HG03457 (cell line): ENCODE measurements at regions not wholly inside any gene's neighbourhood (a gene's known extent, or its start where the extent isn't known, plus 50 kb on each side); places are given as distances from the start of the nearest gene placed in this dataset.
"Not testable (repeated sequence)": the region's sequence is repeated elsewhere in the genome, so short reads cannot be mapped to it uniquely, and the experiment has no call there.

Experiments used
- ATAC-seq: cut with Tn5 transposase; IDR thresholded peaks from one replicate; pipeline ENCODE4 v1.9.1; 2021; ENCODE audit warnings: moderate number of reproducible peaks; ENCODE audit not compliant: unreplicated experiment

DNA sequence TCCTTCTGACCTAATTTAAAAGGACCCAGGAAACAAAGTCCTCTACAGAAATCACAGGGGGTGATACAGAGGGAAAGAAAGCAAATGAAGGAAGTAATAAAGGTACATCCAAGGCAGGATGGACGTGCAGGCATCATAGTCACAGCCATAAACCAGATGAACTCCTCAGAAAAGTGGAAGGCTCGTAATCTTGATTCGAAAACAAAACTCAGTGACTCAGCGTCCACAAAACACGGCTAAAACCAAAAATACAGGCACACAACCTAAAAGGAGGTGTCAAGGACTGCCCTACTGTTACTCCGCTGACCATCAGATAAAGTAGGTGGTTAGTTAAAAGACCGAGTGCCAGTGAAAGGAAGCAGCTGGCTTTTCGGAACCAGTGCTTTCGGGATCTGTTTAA is 81.5 kb downstream of the TRIM69 start:
- not testable (repeated sequence) for ATAC-seq

DNA sequence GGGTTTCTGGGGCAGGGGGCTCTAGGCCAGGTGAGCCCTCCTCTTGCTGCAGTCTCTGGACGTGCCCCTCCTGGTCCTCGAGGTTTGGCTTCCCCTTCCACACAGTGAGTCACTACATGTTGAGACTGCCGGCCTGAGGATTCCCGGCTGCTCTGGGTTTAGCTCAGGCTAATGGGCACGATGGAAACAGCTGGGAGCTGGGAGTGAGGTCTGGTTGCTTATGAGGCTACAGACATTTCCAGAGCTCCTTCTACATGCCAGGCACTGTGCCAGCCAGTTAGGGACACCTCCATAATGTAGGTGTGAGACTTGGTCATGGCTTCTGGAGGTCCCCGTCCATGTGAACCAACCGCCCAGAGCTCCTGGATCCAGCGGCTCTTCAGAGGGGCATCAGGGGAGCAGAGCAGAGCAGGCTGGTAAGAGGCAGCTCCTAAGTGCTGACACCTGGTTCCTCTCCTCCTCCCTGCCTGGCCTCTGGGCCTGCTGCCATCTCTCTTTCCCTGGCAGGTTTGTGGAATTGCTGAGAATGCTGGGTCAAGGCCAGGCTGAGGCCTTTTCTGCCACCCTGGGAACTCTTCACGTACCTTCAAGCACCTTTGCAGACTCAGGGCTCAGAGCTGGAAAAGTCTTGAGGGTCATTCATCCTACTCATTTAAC is 83.1 kb downstream of the TRIM69 start:
- not testable (repeated sequence) for ATAC-seq

DNA sequence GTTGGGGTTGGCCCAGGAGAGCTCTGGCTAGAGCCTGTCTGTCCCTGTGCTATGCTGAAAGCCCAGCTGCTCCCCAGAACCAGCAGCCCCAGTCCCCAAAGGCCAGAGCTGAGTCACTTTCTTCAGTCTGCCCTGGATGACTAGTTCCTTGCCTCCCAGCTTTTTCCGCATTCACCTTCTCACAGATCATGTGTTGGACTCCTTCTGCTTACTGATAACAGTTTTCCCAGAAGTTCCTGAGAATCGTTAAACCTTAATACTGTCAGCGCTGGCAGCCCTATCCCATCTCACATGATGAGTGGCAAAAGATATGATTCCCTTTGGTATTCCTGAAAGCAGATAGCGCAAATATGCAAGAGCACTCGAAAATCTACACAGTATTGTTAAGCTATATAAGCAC is 84.2 kb downstream of the TRIM69 start:
- ATAC-seq = not testable (repeated sequence)

DNA sequence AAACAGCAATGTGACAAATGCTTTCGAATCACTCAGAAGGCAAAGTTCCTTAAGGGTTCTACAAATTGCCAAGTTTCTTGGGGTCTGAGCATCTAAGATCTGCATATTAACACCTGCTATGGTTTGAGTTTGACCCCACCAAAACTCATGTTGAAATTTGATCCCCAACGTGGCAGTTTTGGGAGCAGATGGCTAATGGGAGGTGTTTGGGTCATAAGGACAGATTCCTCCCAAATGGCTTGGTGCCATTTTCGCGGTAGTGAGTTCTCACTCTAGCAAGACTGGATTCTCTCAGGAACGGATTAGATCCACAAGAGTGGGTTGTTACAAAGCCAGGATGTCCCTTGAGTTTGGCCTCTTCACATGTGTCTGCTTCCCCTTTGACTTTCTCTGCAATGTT is 84.6 kb downstream of the TRIM69 start:
- not testable (repeated sequence) for ATAC-seq

DNA sequence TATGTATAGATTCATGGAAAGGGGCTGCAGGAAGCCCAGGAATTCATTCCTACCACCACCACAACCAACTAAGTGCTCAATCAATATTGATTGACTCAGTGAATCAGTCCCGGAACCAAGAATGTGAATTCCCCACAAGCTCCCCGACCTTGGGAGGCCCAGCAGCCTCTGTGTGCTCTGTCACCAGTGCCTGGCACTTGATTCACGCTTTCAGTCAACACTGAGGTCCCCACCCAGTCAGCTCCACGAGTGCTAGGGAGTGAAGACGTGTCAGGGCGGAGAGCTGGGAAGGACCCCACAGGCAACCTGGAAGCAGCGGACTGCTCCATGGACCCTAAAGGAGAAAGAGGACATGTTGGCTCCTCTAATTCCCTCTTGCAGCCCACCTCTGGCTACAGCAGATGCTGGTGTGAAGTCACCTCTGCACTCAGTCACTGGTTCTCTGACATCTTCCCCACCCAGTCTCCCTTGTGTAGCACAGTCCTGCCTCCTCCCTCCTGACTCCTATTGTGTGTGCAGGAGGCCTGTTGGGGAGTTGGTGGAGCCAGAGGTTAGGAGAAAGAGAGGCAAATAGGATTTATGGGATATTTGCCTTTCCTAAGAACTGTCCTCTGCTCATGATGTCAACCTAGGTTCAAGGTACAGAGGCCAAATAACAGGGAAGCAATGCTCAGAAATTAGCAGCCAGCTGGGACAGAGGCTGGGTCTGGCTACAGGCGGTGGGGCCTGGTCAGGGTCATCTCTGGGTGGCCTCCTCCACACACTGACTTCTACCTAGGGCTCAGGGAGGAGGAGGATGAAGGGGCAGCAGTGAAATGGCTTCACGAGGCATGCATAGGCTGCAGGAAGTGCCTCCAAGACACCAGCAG is 88.2 kb downstream of the TRIM69 start:
- ATAC-seq = not testable (repeated sequence)

DNA sequence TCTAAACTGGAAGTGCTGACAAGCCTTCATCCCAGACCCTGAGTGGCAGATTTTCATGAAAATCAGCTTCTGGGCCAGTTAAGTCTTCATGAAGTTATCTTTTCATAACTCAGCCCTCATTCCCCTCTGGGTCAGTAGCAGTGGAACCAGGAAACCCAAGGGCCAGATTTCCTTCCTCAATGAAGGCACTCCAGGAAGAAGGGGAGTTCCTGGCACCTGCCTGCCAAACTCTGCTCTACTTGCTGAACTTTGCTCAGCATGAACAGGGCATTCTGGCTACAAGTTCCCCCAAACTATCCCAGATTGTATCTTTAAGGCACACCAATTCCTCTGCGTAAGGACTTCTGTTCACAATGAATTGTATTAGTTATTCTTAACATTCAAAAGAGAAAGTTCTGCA is 90.3 kb downstream of the TRIM69 start:
- not testable (repeated sequence) for ATAC-seq

DNA sequence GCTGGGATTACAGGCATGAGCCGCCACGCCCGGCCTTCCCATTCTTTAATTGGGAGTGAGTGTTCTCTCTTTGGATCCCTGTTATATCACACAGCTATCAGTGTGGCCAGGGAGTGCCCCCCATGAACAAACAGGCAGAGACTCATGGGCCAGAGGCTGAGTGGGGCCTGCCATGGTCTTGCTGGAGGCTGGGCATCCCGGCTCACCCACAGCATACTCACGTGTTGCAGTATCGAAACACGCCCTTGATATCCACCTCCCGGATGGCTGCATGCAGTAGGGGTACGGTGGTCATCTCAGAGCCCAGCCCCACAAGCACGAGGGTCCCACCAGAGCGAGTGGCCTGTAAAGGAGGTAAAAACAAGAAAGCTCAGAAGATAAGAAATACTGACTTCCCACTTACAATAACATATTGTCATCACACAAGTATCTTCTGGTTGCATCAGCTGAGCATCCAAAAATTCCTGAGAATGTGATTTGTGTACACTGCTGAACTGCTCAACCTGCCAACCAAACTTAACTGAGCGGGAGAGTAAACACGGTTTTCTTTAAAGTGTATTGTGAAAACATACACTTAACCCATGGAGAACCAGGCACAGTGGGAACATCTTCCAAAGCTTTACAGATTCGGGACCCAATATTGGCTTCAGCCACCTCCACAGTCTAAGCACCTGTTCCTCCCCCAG is 92.0 kb downstream of the TRIM69 start:
- not testable (repeated sequence) for ATAC-seq

DNA sequence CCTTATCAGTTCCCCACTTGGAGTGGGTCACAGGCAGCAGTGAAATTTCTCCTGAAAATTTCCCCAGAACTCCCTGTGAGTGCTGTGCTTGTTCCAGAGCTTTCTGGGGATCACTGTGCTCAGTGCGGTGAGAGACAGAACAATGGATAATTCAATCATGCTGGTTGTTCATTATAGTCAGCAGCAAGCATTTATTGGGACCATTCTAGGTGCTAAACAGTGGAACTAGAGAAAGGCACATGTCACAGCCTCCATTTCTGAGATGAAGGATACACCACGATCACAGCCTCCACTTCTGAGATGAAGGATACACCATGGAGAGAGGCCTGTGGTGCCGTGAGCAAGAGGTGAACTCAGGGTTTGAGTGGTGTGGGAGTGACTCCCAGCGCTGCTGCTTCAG is 92.8 kb downstream of the TRIM69 start:
- not testable (repeated sequence) for ATAC-seq

DNA sequence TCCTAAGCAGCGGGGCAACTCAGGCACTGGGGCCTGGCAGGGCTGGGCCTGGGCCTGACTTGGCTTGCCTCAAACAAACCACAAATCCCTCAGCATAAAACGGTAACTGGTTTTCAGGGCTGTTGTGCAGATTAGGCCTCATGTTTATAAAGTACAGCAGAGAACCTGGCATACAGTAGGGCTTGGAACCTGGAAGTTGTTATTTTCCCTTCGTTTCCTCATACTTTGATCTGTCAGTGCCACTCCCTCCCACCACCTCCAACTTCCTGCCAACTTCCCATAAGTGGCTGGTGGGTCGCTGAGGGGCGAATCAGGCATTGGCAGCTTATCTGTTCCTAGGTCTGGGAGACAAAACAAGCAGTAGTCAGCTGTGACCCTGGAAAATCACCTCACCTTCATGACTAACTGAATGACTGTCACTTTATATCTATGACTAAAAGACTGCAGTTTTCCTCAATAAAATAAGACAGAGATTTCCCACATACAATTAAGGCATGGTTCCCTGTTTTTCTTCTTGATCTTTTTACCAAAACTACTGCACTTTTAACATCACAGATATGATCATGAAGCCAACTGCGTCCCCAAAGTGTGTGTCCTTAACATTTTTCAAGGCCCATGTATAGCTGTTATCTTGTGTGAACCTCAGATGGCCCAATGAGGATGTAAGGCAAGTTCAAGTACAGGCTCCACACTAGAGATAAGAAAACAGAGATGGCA is 94.5 kb downstream of the TRIM69 start:
- not testable (repeated sequence) for ATAC-seq

DNA sequence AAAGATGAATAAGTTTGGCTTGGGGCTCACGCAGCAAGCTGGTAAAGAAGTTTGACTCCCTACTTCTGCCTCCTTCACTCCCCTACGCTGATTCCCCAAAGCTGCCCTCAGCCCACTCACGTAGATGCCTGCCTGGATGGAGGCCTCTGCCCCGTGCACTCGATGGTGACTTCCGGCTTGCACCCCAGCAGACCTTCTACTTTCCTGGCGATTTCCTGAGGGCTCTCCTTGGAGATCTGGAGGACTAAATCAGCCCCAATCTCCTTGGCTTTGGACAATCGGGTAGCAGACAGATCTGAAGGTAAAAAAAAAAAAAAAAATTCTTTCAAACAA is 95.0 kb downstream of the TRIM69 start:
- ATAC-seq = not testable (repeated sequence)

DNA sequence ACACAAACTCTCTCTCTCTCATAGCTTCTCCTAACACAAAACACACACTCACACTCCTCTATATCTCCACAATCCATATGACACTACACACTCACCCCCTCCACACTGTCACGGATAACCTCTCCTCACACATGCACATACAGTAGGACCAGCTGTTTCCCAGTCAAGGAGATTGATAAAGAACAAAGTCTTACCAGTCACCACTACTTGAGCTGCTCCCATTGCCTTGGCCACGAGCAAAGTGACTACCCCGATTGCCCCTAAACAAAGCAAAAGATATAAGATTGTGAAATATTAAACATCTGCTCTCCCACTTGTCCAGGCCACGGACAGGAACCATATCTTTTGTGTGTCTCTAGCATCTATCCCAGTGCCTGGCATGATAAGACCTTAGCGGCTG is 95.8 kb downstream of the TRIM69 start:
- ATAC-seq = not testable (repeated sequence)

DNA sequence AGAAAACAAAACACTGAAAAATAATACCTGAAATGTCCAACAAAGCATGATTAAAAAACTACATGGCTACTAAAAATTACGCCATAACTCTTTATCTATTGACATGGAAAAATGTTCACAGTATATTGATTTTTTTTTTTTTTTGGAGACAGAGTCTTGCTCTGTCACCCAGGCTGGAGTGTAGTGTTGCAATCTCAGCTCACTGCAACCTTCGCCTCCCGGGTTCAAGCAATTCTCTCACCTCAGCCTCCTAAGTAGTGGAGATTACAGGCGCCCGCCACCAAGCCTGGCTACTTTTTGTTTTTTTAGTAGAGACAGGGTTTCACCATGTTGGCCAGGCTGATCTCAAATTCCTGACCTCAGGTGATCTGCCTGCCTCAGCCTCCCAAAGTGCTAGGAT is 96.8 kb downstream of the TRIM69 start:
- not testable (repeated sequence) for ATAC-seq

DNA sequence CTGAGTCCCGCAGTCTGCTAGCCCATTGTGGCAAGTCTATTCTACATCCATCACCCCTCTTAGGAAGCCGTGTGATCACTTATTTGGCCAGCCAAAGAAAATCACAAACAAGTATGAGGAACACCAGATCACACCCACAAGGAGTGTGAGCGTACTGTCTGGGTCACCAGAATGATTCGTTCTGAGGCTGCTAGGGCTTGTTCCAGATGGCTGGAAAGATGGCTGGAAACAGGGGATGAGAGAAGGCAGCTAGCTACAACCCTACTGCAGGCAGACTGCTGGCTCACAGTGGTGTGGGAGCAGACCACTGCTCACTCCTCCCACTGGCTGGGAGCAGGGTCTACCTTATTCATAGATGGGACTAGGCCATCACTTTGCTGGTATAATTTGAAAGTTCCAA is 97.4 kb downstream of the TRIM69 start:
- not testable (repeated sequence) for ATAC-seq

DNA sequence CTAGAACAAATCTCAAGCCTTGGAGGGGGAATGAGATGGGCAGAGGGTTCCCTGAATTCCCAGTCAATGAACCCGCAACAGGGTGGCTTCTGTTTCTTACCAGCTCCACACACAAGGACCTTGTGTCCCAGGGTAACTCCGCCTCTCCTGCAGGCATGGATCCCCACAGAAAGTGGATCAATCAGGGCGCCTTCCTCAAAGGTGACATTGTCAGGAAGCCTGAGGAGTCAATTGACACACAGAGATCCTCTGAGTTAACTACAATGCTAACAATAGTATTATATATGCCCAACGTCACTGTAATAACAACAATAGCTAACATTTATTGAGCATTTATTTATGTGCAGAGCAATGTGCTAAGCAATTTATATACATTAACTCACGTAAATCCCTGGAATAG is 98.8 kb downstream of the TRIM69 start:
- not testable (repeated sequence) for ATAC-seq

DNA sequence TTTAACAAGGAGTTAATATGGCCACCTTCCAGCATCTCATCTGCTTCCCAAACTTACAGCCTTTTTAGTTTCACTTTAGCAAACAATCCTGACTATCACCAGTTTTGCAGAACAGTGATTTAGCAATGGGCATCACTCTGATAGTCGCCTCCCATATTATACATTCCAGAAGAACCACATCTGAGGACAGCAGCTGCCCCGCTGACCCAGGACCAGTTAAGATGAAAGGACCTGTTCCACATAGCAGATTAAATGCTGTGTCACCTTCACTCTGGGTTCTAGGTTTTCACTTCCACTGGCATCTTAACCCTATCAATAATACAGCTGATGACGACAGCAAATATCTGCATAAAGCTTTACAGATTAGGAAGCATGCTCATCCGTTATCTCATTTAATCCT is 99.8 kb downstream of the TRIM69 start:
- ATAC-seq = no peak

DNA sequence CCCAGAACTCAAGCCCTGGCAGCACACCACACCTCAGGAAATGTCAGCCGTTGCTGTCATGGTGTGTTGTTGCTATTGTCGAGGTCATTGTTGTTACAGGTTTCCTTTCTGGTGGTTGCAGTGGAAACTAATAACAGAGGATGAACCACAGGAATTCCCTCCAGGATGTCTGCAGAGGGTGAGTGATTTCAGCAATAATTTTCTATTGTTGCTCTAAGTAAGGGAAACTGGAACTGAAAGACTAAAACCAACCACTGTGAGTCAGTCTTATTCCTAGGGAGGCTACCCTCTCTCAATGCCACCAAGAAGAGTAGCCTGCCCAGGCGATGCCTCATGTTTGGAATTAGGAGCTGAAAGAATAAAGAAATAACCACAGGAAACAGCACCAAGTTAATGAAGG is 102.6 kb downstream of the TRIM69 start:
- ATAC-seq = not testable (repeated sequence)

DNA sequence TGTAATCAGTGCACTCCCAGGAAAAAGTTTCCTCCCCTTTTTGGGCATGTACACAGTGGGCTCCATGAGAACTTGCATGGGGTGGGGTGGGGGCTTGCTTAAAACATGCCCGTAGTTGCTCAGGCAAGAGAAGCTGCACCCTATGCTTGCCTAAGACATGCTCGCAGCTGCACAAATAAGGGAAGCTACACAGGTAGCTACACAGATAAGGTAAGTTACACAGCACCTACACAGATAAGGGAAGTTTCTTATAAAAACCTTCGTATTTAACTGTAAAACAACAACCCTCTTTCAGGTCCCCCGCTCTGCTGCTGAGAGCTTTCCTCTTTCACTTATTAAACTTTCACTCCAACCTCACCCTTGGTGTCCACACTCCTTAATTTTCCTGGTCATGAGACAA is 105.4 kb downstream of the TRIM69 start:
- ATAC-seq = not testable (repeated sequence)

DNA sequence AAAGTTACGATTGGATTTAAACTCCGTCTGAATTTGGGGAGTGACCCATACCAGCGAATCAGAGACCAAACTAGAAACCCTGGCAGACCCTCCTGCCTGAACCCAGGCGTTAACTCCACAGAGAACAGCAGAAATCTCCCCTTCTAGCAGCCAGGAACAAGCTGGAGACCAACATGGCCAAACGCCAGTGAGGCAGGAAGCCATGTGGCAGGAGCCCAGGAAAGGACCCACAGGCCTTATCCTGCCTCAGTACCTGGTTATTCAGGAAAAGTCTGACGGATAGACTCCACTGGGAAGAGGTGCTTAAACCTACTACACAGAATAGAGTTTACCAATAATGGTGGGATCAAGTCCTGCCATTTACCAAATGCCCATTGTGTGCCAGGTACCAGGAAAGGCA is 106.6 kb downstream of the TRIM69 start:
- ATAC-seq = not testable (repeated sequence)

DNA sequence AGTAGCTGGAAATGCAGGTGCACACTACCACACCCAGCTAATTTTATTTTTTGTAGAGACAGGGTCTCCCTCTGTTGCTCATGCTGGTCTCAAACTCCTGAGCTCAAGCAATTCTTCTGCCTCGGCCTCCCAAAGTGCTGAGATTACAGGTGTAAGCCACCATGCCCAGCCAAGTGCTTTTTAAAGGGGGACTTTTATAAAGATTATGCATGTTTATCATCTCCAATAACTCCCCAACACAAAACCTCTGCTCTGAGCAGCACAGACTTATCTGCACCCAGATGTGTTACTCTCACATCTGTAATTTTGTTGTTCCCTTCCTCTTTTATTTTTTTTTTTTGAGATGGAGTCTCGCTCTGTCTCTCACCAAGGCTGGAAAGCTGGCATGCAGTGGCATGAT is 108.6 kb downstream of the TRIM69 start:
- not testable (repeated sequence) for ATAC-seq

DNA sequence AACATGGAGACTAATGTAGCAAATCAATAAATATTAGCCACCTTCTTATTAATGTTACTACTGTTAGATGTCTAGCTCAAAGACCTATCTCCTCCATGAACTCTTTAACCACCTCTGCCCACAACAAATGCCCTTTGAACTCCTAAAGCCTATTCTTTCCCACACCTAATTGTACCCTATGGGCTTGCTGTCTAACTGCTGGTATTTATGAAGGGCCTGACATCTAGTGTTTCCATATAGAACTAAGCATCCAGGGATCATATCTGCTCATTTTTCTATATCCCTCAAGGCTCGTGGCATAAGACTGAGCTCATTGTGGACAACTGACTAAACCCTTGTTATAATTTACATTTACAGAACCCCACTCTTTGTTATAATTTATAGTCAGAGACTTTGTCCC is 109.8 kb downstream of the TRIM69 start:
- ATAC-seq = not testable (repeated sequence)

DNA sequence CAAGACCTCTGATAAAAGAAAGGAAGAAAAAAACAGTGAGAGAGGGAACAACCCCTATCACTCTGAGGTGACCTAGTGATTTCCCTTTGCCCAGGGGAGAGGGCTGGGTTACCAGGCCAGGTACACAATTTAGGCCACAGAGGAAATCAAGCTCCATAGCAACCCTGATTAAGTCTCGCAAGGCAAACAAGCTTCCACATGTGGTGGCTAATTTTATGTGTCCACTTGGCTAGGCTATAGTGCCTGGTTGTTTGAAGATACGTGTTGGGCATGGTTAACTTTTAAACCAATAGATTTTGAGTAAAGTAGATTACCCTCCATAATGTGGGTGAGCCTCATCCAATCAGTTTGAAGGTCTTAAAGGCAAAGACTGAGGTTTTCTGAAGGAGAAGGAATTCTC is 108.9 kb upstream of the TERB2 start:
- ATAC-seq = not testable (repeated sequence)
